ENCODE measurements at regions not wholly inside any gene's neighbourhood (a gene's known extent, or its start where the extent isn't known, plus 50 kb on each side); places are given as distances from the start of the nearest gene placed in this dataset.

- DNase-seq, result no peak
- Histone ChIP-seq H3K27ac (no peak overlapping the region), H3K4me1 (no peaks in the 10 kb centered on the region), H3K27me3 (ENCODE audit: insufficient read depth in 3 of 3, low read length in 2 of 3) (no peaks in the 10 kb centered on the region), H3K9me3 (no peaks in the 10 kb centered on the region), H3K36me3 (ENCODE audit: insufficient read depth in 1 of 2, low read depth in 1 of 2) (no peaks in the 10 kb centered on the region), H3K4me3 (no peak overlapping the region)
- no peak for ATAC-seq
- intact Hi-C loops (cut with DNase I), result no loop called here
- WGBS, 3 donors, result 72 to 75% (median 73%) methylated on average over 2 of the region's 2 CpGs
- TF ChIP-seq CTCF (IDR thresholded peaks at IDR 0.05), result no peak
Observed at GRCh38 chr13:84865783-84866221, 933.4 kb downstream of the SLITRK6 start.

- no peak for ATAC-seq
- intact Hi-C loops (cut with DNase I), result no loop called here
- H3K9me3 ChIP-seq, result no peaks in the 10 kb centered on the region
- no peaks in the 10 kb centered on the region for H3K27me3 ChIP-seq (ENCODE audit: insufficient read depth in 3 of 3, low read length in 2 of 3)
- H3K4me3 ChIP-seq, result no peak overlapping the region
- no peaks in the 10 kb centered on the region for H3K4me1 ChIP-seq
- H3K27ac ChIP-seq, result no peak overlapping the region
- H3K36me3 ChIP-seq (ENCODE audit: insufficient read depth in 1 of 2, low read depth in 1 of 2), result no peaks in the 10 kb centered on the region
- no peak for DNase-seq
- 61 to 71% (median 63%) methylated on average over 2 of the region's 2 CpGs for WGBS, 3 donors
- no peak for TF ChIP-seq CTCF (IDR thresholded peaks at IDR 0.05)
Observed at GRCh38 chr13:84864341-84864740, 934.9 kb downstream of the SLITRK6 start.

GRCh38 chr13:84847107-84847506 lies 952.1 kb downstream of the SLITRK6 start:
- ATAC-seq (no peak), DNase-seq (no peak)
- no peaks in the 10 kb centered on the region for H3K4me1 ChIP-seq
- no peaks in the 10 kb centered on the region for H3K36me3 ChIP-seq (ENCODE audit: insufficient read depth in 1 of 2, low read depth in 1 of 2)
- intact Hi-C loops (cut with DNase I), result no loop called here
- no peak overlapping the region for H3K27ac ChIP-seq
- no peak for TF ChIP-seq CTCF (IDR thresholded peaks at IDR 0.05)
- no peaks in the 10 kb centered on the region for H3K9me3 ChIP-seq
- WGBS, 3 donors, result 55 to 72% (median 60%) methylated on average over 1 of the region's 1 CpG
- H3K27me3 ChIP-seq (ENCODE audit: insufficient read depth in 3 of 3, low read length in 2 of 3), result no peaks in the 10 kb centered on the region
- no peak overlapping the region for H3K4me3 ChIP-seq

- Histone ChIP-seq H3K27me3 (ENCODE audit: insufficient read depth in 3 of 3, low read length in 2 of 3) (no peaks in the 10 kb centered on the region), H3K9me3 (no peaks in the 10 kb centered on the region), H3K27ac (no peak overlapping the region), H3K36me3 (ENCODE audit: insufficient read depth in 1 of 2, low read depth in 1 of 2) (no peaks in the 10 kb centered on the region), H3K4me3 (no peak overlapping the region), H3K4me1 (no peaks in the 10 kb centered on the region)
- no peak for DNase-seq
- ATAC-seq, result no peak
- WGBS, 3 donors, result 44 to 56% (median 48%) methylated on average over 4 of the region's 4 CpGs
- intact Hi-C loops (cut with DNase I), result no loop called here
- TF ChIP-seq CTCF (IDR thresholded peaks at IDR 0.05), result no peak
Observed at GRCh38 chr13:84845907-84846619, 953.2 kb downstream of the SLITRK6 start.

GRCh38 chr13:84844473-84844872 lies 954.7 kb downstream of the SLITRK6 start:
- 24 to 38% (median 33%) methylated on average over 1 of the region's 1 CpG for WGBS, 3 donors
- no peak for DNase-seq
- no peak overlapping the region for H3K27ac ChIP-seq
- H3K27me3 ChIP-seq (ENCODE audit: insufficient read depth in 3 of 3, low read length in 2 of 3), result no peaks in the 10 kb centered on the region
- no peaks in the 10 kb centered on the region for H3K36me3 ChIP-seq (ENCODE audit: insufficient read depth in 1 of 2, low read depth in 1 of 2)
- no peak for TF ChIP-seq CTCF (IDR thresholded peaks at IDR 0.05)
- ATAC-seq, result no peak
- H3K9me3 ChIP-seq, result no peaks in the 10 kb centered on the region
- no peak overlapping the region for H3K4me3 ChIP-seq
- no peaks in the 10 kb centered on the region for H3K4me1 ChIP-seq
- intact Hi-C loops (cut with DNase I), result no loop called here
